Mucosa of descending colon (tissue), 3 donors: ENCODE measurements at regions not wholly inside any gene's neighbourhood (a gene's known extent, or its start where the extent isn't known, plus 50 kb on each side); places are given as distances from the start of the nearest gene placed in this dataset.
"Not testable (repeated sequence)": the region's sequence is repeated elsewhere in the genome, so short reads cannot be mapped to it uniquely, and the experiment has no call there.

ENCODE experiments used
- ATAC-seq: fragments of 200-7000 bp; cut with Tn5 transposase; one replicate; pipeline ENCODE4 v1.9.1; 2020; ENCODE audit warnings: mild to moderate bottlenecking, moderate library complexity
- DNase-seq, 3 donors: peaks; one replicate each; pipeline ENCODE4 v3.0.0-alpha.2; 2020
- H3K36me3 ChIP-seq: fragments of 200-600 bp; one replicate; pipeline ENCODE4 v1.8.0; 2021; ENCODE audit warnings: low read depth, mild to moderate bottlenecking
- H3K4me1 ChIP-seq: fragments of 200-600 bp; one replicate; pipeline ENCODE4 v1.8.0; 2021; ENCODE audit warnings: low read depth, mild to moderate bottlenecking
- H3K4me3 ChIP-seq: fragments of 200-600 bp; one replicate; pipeline ENCODE4 v1.8.0; 2021; ENCODE audit warnings: mild to moderate bottlenecking
- H3K9me3 ChIP-seq: fragments of 200-600 bp; one replicate; pipeline ENCODE4 v1.8.0; 2021; ENCODE audit warnings: mild to moderate bottlenecking
- CTCF ChIP-seq: fragments of 200-600 bp; IDR thresholded peaks from one replicate; pipeline ENCODE4 v1.8.0; 2022; ENCODE audit warnings: antibody characterized with exemption, mild to moderate bottlenecking
- intact Hi-C, 2 donors: fragments of 100-400 bp; cut with DNase I in 1 of 2; cut with micrococcal nuclease in 1 of 2; formaldehyde crosslinking; loops; one replicate each; pipeline versions ENCODE4 v1.11.0 to v1.11.1; 2022; cut with DNase I, micrococcal nuclease
- donor health status: DM: no; HTN: no; CAD: no; lungs with moderate emphysema.
- donor health status: DM: no; HTN: no; CAD: no.
- donor health status: DM: no; HTN: yes; CAD: no.

- intact Hi-C loops, result no loop called here
- no peaks in the 10 kb centered on the region for H3K4me1 ChIP-seq
- no peaks in the 10 kb centered on the region for H3K9me3 ChIP-seq
- no peak for TF ChIP-seq CTCF
- no peaks in the 10 kb centered on the region for H3K36me3 ChIP-seq
- ATAC-seq (no peak), DNase-seq (no peak)
- H3K4me3 ChIP-seq, result no peak overlapping the region
These were observed 125.5 kb upstream of the ARMCX2 start for GRCh38 chrX:101785142-101785541.

- intact Hi-C loops, H3K9me3 ChIP-seq, DNase-seq, H3K4me1 ChIP-seq, H3K36me3 ChIP-seq, H3K4me3 ChIP-seq: not testable (repeated sequence)
- peak; percentile 43 for ATAC-seq
These were observed 120.8 kb upstream of the ARMCX2 start for GRCh38 chrX:101780421-101780820.

GRCh38 chrX:101774340-101774739, 114.7 kb upstream of the ARMCX2 start:
- no peaks in the 10 kb centered on the region for H3K36me3 ChIP-seq
- H3K9me3 ChIP-seq, result no peaks in the 10 kb centered on the region
- no peaks in the 10 kb centered on the region for H3K4me1 ChIP-seq
- no peak for TF ChIP-seq CTCF
- H3K4me3 ChIP-seq, result no peak overlapping the region
- DNase-seq, result no peak
- no peak for ATAC-seq
- intact Hi-C loops, result no loop called here

- intact Hi-C loops, result no loop called here
- TF ChIP-seq CTCF, result no peak
These were observed 104.9 kb upstream of the ARMCX2 start for GRCh38 chrX:101764538-101764937.

GRCh38 chrX:101759000-101759399, 99.3 kb upstream of the ARMCX2 start:
- H3K36me3 ChIP-seq, result no peaks in the 10 kb centered on the region
- H3K9me3 ChIP-seq, result no peaks in the 10 kb centered on the region
- intact Hi-C loops, result no loop called here
- no peak for TF ChIP-seq CTCF
- no peaks in the 10 kb centered on the region for H3K4me1 ChIP-seq
- ATAC-seq (peak; percentile 42), DNase-seq (peak in 1 of 3 donors; percentile 49)
- no peak overlapping the region for H3K4me3 ChIP-seq

More at GRCh38 chrX:101764538-101764937, 104.9 kb upstream of the ARMCX2 start:
- Histone ChIP-seq H3K4me1 (no peaks in the 10 kb centered on the region), H3K9me3 (no peaks in the 10 kb centered on the region), H3K4me3 (no peak overlapping the region), H3K36me3 (no peaks in the 10 kb centered on the region)
- no peak for DNase-seq
- ATAC-seq, result no peak

GRCh38 chrX:101750744-101751143, 91.1 kb upstream of the ARMCX2 start:
- TF ChIP-seq CTCF, result no peak
- Histone ChIP-seq H3K4me3 (no peak overlapping the region), H3K36me3 (no peaks in the 10 kb centered on the region), H3K4me1 (no peaks in the 10 kb centered on the region), H3K9me3 (no peaks in the 10 kb centered on the region)
- intact Hi-C loops, result no loop called here
- ATAC-seq (no peak), DNase-seq (no peak)
